ENCODE measurements at regions not wholly inside any gene's neighbourhood (a gene's known extent, or its start where the extent isn't known, plus 50 kb on each side); places are given as distances from the start of the nearest gene placed in this dataset.

GRCh38 chr3:107008213-107008612 is 369.0 kb upstream of the CCDC54 start:
- no peak overlapping the region for H3K4me3 ChIP-seq (ENCODE audit: low read depth, low read length)
- TF ChIP-seq CTCF (IDR thresholded peaks at IDR 0.05; ENCODE audit: borderline replicate concordance, insufficient read depth, low read depth, low read length), result no peak

- H3K4me3 ChIP-seq (ENCODE audit: low read depth, low read length), result no peak overlapping the region
- no peak for TF ChIP-seq CTCF (IDR thresholded peaks at IDR 0.05; ENCODE audit: borderline replicate concordance, insufficient read depth, low read depth, low read length)
These were observed 363.6 kb upstream of the CCDC54 start for GRCh38 chr3:107013641-107014040.

GRCh38 chr3:107024551-107025026 is 352.6 kb upstream of the CCDC54 start:
- no peak for TF ChIP-seq CTCF (IDR thresholded peaks at IDR 0.05; ENCODE audit: borderline replicate concordance, insufficient read depth, low read depth, low read length)
- no peak overlapping the region for H3K4me3 ChIP-seq (ENCODE audit: low read depth, low read length)

GRCh38 chr3:107025961-107026360 is 351.3 kb upstream of the CCDC54 start:
- no peak for TF ChIP-seq CTCF (IDR thresholded peaks at IDR 0.05; ENCODE audit: borderline replicate concordance, insufficient read depth, low read depth, low read length)
- H3K4me3 ChIP-seq (ENCODE audit: low read depth, low read length), result no peak overlapping the region

- no peak for TF ChIP-seq CTCF (IDR thresholded peaks at IDR 0.05; ENCODE audit: borderline replicate concordance, insufficient read depth, low read depth, low read length)
- H3K4me3 ChIP-seq (ENCODE audit: low read depth, low read length), result no peak overlapping the region
These were observed 349.2 kb upstream of the CCDC54 start for GRCh38 chr3:107028086-107028485.

GRCh38 chr3:107028626-107029025 is 348.6 kb upstream of the CCDC54 start:
- TF ChIP-seq CTCF (IDR thresholded peaks at IDR 0.05; ENCODE audit: borderline replicate concordance, insufficient read depth, low read depth, low read length), result no peak
- H3K4me3 ChIP-seq (ENCODE audit: low read depth, low read length), result no peak overlapping the region

- TF ChIP-seq CTCF (IDR thresholded peaks at IDR 0.05; ENCODE audit: borderline replicate concordance, insufficient read depth, low read depth, low read length), result no peak
- H3K4me3 ChIP-seq (ENCODE audit: low read depth, low read length), result no peak overlapping the region
These were observed 345.1 kb upstream of the CCDC54 start for GRCh38 chr3:107032111-107032510.
